Inflammatory macrophage treated with lipopolysaccharide for 4 hours (primary cell): ENCODE measurements at regions not wholly inside any gene's neighbourhood (a gene's known extent, or its start where the extent isn't known, plus 50 kb on each side); places are given as distances from the start of the nearest gene placed in this dataset.

Source experiments
- DNase-seq: peaks from one replicate; pipeline ENCODE4 v3.0.0-alpha.2; 2020

GRCh38 chr11:10618490-10618889 lies 50.0 kb upstream of the LYVE1 start:
- no peak for DNase-seq
